Keratinocyte (primary cell): ENCODE measurements at regions not wholly inside any gene's neighbourhood (a gene's known extent, or its start where the extent isn't known, plus 50 kb on each side); places are given as distances from the start of the nearest gene placed in this dataset.

Experiments used
- EZH2 ChIP-seq: IDR thresholded peaks from one replicate; pipeline ENCODE4 v1.6.1; 2012; ENCODE audit warnings: inconsistent platforms, mild to moderate bottlenecking, low read length, moderate library complexity
- TF ChIP-seq, protein P1 (sequence below), 3 experiments: IDR thresholded peaks in 1 of 3; conservative IDR thresholded peaks in 1 of 3; optimal IDR thresholded peaks in 1 of 3; 2 replicates in 2 of 3; 3 replicates in 1 of 3; pipeline versions ENCODE3 to v1.5.1; 2011; ENCODE audit warnings: low read length in 3 of 3, mild to moderate bottlenecking in 3 of 3, moderate library complexity in 2 of 3, control low read depth in 1 of 3, inconsistent platforms in 1 of 3; ENCODE audit not compliant: insufficient read depth in 2 of 3; ENCODE audit errors: extremely low read depth in 1 of 3

DNA sequence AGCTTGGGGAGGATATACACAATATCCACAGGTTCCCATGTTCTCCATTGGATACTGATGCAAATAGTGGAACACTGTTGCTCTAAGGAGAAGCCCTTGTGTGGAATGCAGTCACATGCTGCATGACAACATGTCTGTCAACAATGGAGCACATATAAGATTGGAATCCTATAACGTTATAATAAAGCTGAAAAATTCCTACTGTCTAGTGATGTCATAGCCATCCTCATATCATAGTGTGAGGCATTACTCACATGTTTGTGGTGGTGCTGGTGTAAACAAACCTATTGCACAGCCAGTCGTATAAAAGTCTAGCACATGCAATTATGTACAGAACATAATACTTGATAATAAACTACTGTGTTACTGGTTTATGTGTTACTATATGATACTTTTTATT is 394.7 kb downstream of the FBXO15 start:
- TF ChIP-seq, protein P1, sequence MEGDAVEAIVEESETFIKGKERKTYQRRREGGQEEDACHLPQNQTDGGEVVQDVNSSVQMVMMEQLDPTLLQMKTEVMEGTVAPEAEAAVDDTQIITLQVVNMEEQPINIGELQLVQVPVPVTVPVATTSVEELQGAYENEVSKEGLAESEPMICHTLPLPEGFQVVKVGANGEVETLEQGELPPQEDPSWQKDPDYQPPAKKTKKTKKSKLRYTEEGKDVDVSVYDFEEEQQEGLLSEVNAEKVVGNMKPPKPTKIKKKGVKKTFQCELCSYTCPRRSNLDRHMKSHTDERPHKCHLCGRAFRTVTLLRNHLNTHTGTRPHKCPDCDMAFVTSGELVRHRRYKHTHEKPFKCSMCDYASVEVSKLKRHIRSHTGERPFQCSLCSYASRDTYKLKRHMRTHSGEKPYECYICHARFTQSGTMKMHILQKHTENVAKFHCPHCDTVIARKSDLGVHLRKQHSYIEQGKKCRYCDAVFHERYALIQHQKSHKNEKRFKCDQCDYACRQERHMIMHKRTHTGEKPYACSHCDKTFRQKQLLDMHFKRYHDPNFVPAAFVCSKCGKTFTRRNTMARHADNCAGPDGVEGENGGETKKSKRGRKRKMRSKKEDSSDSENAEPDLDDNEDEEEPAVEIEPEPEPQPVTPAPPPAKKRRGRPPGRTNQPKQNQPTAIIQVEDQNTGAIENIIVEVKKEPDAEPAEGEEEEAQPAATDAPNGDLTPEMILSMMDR (optimal IDR thresholded peaks at IDR 0.05 in 1 of 3, IDR thresholded peaks at IDR 0.05 in 1 of 3, conservative IDR thresholded peaks at IDR 0.05 in 1 of 3; ENCODE audit: extremely low read depth in 1 of 3, insufficient read depth in 2 of 3, low read length in 3 of 3): no peak
- TF ChIP-seq EZH2: no peak
